Tibial nerve (tissue), 4 donors: ENCODE measurements at regions not wholly inside any gene's neighbourhood (a gene's known extent, or its start where the extent isn't known, plus 50 kb on each side); places are given as distances from the start of the nearest gene placed in this dataset.

Source experiments
- CTCF ChIP-seq, 5 experiments: fragments of 200-600 bp in 3 of 5; fragments of 450-650 bp in 2 of 5; sonication (generic) in 3 of 5; IDR thresholded peaks; one replicate each; pipeline ENCODE4 v1.5.1; 2016 to 2019; ENCODE audit warnings: antibody characterized with exemption in 5 of 5, mild to moderate bottlenecking in 3 of 5, moderate library complexity in 2 of 5
- EP300 ChIP-seq, 2 donors: sonication (generic); formaldehyde crosslinking; IDR thresholded peaks; one replicate each; pipeline ENCODE4 v1.6.1; 2017; ENCODE audit warnings: antibody characterized with exemption in 2 of 2, mild to moderate bottlenecking in 1 of 2

DNA sequence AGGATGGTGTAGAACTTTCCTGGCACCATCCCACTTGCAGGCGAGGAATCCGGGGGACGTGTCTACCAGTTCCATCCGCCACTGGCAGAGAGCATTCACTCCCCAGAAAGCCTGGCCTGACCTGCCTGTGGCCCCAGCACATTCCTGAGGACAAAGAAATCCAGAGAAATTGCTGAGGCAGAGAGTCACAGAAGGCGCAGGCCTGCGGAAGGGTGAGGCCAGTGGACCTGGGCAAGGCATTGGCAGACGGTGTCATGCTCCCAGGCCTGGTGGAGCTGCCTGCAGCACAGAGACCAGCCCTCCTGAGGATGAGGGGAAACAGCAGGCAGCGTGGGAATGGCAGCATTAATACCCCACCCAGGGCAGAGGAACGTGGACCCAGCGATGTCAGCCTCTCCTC lies 81.2 kb upstream of the F3 start:
- TF ChIP-seq CTCF (IDR thresholded peaks at IDR 0.05) (no peak), EP300 (IDR thresholded peaks at IDR 0.05) (no peak)
